Neural crest cell (in vitro differentiated cells): ENCODE measurements at regions not wholly inside any gene's neighbourhood (a gene's known extent, or its start where the extent isn't known, plus 50 kb on each side); places are given as distances from the start of the nearest gene placed in this dataset.
A peak's percentile ranks its signal among the peaks of the same experiment; 100 is the strongest.

Experiments
- DNase-seq: peaks from one replicate; pipeline ENCODE4 v3.0.0; 2021; ENCODE audit warnings: low read depth, mixed read lengths, low spot score
- H3K27ac Mint-ChIP-seq: one replicate; pipeline ENCODE4 v1.8.0; 2021; ENCODE audit warnings: mild to moderate bottlenecking, mixed read lengths; ENCODE audit not compliant: unreplicated experiment
- H3K27me3 Mint-ChIP-seq: 2 replicates; pipeline ENCODE4 v1.8.0; 2021; ENCODE audit warnings: low read depth, mild to moderate bottlenecking, mixed read lengths
- H3K36me3 Mint-ChIP-seq: 2 replicates; pipeline ENCODE4 v1.8.0; 2021; ENCODE audit warnings: low read depth, mild to moderate bottlenecking, mixed read lengths
- H3K4me1 Mint-ChIP-seq: 2 replicates; pipeline ENCODE4 v1.8.0; 2021; ENCODE audit warnings: mixed read lengths
- H3K4me3 Mint-ChIP-seq: one replicate; pipeline ENCODE4 v1.8.0; 2021; ENCODE audit warnings: mild to moderate bottlenecking, mixed read lengths
- H3K9me3 Mint-ChIP-seq: 2 replicates; pipeline ENCODE4 v1.8.0; 2021; ENCODE audit warnings: mixed read lengths
- TF ChIP-seq, protein P1 (sequence below): fragments of 200-600 bp; sonication (generic); conservative IDR thresholded peaks from 2 replicates; pipeline ENCODE4 v1.5.0; 2021; ENCODE audit warnings: antibody characterized with exemption, mild to moderate bottlenecking

DNA sequence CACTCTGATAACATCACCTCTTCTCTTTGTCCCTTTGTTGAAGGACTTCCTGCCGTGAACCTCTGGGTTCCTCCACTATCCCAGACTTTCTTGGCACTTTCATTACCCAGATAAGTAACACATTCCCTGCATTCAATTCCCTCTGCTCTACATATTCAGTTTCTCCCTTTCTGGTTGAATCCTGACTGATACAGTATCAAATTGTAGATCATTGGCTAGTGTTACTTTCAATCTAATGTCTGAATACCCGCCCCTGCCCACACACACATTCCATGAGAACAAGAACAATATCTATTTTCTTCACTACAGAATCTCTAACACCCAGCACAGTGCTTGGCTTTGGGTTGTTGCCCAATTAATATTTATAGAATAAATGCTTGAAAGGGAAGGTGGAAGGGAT is 163.5 kb downstream of the ABHD5 start:
- no peak overlapping the region for H3K4me3 Mint-ChIP-seq
- H3K9me3 Mint-ChIP-seq, result no peaks in the 10 kb centered on the region
- no peaks in the 10 kb centered on the region for H3K36me3 Mint-ChIP-seq

DNA sequence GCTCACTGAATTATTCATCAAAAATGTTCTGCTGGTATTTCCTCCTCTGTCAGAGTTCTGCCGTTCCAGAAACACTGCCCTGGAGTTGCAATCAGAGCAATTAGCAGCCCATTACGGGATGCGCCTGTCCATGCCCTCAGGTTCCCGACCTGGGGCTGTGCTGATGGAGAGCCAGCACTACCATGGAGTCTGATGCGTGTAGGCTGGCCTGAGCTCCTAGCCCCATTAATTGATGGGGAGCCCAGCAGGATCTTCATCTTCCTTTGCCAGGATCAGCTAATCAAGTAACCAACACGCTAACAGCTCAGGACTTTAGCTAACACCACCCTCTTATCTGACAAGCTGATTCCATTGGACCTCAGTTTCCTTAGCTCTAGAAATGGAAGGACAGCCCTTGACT is 164.2 kb downstream of the ABHD5 start:
- Mint-ChIP-seq H3K27ac (peak overlapping the region; percentile 31), H3K4me1 (peaks cover 14% of the 10 kb centered on the region), H3K36me3 (no peaks in the 10 kb centered on the region), H3K4me3 (no peak overlapping the region), H3K9me3 (no peaks in the 10 kb centered on the region), H3K27me3 (peaks cover 39% of the 10 kb centered on the region)
- TF ChIP-seq, protein P1, sequence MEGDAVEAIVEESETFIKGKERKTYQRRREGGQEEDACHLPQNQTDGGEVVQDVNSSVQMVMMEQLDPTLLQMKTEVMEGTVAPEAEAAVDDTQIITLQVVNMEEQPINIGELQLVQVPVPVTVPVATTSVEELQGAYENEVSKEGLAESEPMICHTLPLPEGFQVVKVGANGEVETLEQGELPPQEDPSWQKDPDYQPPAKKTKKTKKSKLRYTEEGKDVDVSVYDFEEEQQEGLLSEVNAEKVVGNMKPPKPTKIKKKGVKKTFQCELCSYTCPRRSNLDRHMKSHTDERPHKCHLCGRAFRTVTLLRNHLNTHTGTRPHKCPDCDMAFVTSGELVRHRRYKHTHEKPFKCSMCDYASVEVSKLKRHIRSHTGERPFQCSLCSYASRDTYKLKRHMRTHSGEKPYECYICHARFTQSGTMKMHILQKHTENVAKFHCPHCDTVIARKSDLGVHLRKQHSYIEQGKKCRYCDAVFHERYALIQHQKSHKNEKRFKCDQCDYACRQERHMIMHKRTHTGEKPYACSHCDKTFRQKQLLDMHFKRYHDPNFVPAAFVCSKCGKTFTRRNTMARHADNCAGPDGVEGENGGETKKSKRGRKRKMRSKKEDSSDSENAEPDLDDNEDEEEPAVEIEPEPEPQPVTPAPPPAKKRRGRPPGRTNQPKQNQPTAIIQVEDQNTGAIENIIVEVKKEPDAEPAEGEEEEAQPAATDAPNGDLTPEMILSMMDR, result no peak
- no peak for DNase-seq

More for the DNA sequence above, 163.5 kb downstream of the ABHD5 start:
- DNase-seq, result no peak
- peaks cover 40% of the 10 kb centered on the region for H3K27me3 Mint-ChIP-seq
- H3K27ac Mint-ChIP-seq, result no peak overlapping the region
- H3K4me1 Mint-ChIP-seq, result peaks cover 14% of the 10 kb centered on the region
- TF ChIP-seq, protein P1, result no peak

DNA sequence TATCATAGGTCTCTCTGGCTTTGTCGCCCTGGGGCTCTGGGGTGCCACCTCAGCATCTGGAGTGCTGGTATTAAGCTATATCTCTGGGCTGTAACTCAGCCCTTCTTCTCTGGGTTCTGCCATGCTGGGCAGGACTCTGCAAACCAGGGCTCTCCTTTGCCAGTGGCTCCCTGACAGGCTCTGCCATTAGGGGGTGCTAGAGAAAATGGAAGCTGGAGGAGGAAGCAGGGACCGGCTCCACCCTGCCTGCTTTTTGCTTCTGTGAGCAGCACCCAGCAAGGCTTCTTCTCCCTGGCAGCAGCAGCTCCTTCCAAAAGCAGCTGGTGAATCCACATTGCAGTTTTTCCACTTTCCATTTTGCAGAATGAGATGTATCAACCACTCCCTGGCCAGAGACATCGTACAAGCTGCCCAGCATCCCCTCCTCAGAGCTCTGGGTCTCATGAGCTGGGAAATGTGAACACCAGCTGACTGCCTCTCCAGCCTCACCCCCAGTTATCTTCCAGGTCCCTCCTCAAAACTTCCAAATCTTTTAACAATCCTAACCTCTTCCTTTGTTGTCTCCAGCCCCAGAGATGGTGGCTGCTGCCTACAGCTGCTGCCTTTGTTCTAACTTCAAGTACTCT is 165.0 kb downstream of the ABHD5 start:
- Mint-ChIP-seq H3K36me3 (no peaks in the 10 kb centered on the region), H3K4me1 (peaks cover 14% of the 10 kb centered on the region)

DNA sequence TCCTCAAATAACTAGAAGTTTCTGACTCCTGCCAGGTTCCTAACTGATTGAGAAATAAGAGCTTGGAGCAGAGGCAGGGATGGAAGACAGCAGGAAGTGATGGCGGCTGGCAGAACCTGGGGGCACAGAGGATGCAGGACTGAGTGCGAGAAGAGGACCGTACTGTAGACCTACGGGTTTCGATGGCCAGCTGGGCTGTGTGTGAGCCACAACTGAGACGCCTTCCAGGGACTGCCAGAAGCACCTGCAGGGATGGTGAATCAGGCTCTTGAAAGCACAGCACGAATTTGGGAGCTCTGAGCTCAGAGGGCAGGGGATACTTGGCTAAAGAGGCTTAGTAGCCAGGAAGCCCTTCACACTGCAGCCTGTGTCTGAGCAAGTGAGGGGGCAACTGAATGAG is 165.6 kb downstream of the ABHD5 start:
- no peaks in the 10 kb centered on the region for H3K36me3 Mint-ChIP-seq
- peaks cover 14% of the 10 kb centered on the region for H3K4me1 Mint-ChIP-seq
- no peak overlapping the region for H3K4me3 Mint-ChIP-seq
- DNase-seq, result no peak
- TF ChIP-seq, protein P1, result no peak
- no peaks in the 10 kb centered on the region for H3K9me3 Mint-ChIP-seq
- H3K27ac Mint-ChIP-seq, result peak overlapping the region; percentile 69
- H3K27me3 Mint-ChIP-seq, result peaks cover 41% of the 10 kb centered on the region

More for the DNA sequence above, 165.0 kb downstream of the ABHD5 start:
- TF ChIP-seq, protein P1, result peak; percentile 65
- peak; percentile 59 for DNase-seq
- Mint-ChIP-seq H3K27me3 (peaks cover 41% of the 10 kb centered on the region), H3K9me3 (no peaks in the 10 kb centered on the region), H3K4me3 (no peak overlapping the region), H3K27ac (no peak overlapping the region)

DNA sequence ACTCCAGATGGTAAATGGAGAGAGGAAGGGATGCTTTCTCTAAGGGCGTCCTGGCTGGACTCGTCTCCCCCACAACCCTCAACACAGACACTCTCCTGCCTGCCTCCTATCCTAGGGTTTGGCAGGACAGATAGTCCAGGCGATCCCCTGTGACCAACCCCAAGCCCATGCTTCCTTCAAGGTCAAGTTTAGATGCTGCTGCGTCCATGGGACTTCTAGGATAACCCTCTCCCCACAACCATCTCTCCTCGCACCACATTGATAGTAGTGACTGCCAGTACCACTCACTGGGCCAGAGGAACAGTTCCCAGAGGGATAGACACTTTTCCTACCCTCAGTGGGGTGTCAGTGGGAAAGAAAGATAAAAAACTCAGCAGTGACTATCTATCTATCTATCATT is 166.0 kb downstream of the ABHD5 start:
- TF ChIP-seq, protein P1, result no peak
- peaks cover 40% of the 10 kb centered on the region for H3K27me3 Mint-ChIP-seq
- no peaks in the 10 kb centered on the region for H3K36me3 Mint-ChIP-seq
- no peak for DNase-seq
- H3K9me3 Mint-ChIP-seq, result no peaks in the 10 kb centered on the region
- H3K4me1 Mint-ChIP-seq, result peaks cover 14% of the 10 kb centered on the region
- H3K4me3 Mint-ChIP-seq, result no peak overlapping the region
- H3K27ac Mint-ChIP-seq, result no peak overlapping the region
